NCI-H82 (cell line): ENCODE measurements at regions not wholly inside any gene's neighbourhood (a gene's known extent, or its start where the extent isn't known, plus 50 kb on each side); places are given as distances from the start of the nearest gene placed in this dataset.
"Not testable (repeated sequence)": the region's sequence is repeated elsewhere in the genome, so short reads cannot be mapped to it uniquely, and the experiment has no call there.

Experiments
- DNase-seq: peaks from one replicate; lab custom pipeline; 2025; lab: John Stamatoyannopoulos, UW

DNA sequence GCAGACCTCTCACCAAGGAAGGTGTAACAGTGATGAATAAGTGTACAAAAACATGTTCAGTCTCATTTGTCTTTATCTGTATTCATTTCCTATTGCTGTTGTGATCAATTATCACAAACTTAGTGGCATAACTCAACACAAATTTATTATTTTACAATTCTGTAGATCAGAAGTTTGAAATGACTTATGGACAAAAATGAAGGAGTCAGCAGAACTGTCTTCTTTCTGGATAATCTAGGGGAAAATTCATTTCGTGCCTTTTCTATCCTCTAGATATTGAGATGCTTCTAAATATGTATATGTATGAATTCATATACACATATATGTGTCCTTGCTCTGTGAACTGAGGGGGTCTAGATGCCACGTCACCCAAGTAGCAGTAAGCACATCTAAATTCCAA, 663.1 kb upstream of the MARCKS start:
- no peak for DNase-seq

DNA sequence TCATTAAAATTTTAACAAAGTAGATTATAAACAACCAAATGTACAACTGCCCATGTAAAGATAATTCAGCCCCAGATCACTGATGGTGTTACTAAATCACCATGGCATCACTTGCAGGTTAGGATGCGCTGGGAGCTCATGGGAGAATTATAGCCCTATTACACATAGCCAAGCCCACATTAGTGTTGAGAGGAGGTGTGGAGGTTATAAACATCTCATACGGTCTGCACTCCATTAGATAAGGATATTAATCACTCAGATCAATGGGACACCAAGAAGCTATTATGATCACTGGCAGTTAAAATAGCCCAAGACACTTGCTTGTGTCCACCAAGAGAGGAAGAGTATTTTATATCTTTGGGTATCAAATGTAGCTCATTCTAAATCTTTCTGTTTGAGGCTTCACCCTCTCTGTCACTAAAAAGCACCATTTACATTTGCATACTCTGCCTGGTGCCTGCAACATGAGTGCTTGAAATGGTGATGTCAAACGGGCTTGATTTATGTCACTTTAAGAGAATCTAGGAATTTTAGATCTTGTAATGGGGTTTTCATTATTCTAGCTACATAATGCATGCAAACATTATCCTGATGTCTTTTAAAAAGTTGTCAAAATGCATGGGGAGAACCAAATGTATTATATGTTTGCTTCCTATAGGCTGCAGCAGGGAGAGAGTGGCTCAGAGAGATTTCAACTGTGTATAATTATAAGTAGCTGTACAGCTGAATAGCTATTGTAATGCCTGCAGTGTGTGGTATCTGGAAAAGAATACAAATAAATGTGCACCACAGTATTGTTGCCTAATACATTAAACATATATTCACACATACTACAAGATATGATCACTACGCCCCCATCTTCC, 654.1 kb upstream of the MARCKS start:
- DNase-seq, result no peak

DNA sequence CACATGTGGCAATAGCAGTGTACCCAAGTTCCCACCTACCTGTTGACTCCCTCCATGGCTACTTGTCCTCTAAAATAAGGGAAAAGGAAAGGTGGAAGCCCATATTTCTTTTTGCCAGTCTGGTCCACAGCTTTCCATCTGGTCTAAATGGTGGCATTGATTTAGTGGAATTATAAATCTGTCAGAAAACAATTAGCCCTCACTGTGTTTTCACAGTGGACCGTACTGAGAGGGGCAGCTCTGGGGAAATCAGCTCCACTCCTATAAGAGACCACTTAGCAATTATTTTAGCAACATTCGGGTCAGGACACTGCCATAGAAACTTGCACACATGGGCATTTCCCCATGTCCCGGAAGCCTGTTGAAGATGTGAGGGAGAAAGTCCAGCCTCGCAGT, 653.4 kb upstream of the MARCKS start:
- no peak for DNase-seq

DNA sequence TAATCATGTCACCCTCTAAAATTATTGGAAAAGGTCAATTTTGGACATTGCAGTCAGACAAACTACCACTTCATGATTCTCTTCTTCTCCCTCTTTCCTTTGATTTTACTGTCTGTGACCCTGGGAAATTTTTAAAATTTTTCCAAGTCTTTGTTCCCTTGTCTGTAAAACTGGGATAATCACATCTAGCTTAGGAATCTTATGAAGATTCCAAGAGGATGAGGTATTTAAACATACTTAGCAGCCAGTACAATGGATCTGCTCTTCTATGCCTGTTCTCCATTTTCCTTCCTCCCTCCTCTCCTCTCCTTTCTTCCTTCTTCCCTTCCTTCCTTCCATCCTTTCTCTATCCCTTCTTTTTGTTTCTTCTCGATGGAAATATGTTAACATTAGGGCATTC, 651.6 kb upstream of the MARCKS start:
- DNase-seq, result no peak

DNA sequence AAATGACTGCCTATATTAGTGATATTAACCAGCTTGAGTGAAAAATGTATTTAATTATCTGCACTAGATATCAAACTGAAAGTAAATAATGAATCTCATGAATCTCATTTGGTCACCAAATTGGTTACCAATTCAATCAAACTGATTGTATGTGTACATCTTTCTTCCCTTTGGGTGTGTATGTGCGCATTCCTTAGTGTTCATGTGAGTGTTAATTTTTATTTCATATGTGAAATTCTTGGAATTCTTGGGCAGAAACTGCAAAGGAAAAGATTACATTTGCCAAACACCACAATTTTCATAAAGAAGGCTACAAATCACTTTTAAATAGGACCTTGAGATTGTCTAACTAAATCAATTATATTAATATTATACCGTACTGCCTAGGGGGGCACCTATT, 648.4 kb upstream of the MARCKS start:
- DNase-seq, result no peak

DNA sequence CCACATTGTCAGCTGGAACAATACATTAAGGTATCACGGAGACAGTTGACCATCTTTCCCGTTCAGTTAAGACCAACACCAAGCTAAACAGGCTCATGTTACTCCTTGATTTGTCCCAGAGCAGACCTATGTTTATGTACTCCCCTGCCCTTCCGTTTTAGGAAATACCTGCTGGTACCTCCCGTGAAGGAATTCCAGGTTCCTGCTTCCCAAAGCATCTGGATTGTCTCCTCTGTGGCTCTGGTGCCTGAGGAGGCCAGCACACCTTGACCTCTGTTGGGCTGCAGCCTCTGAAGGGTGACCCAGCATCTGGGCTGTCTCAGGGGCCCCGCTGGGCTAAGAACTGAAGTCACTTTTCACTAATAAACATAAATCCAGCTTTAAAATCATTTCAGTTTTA, 647.8 kb upstream of the MARCKS start:
- no peak for DNase-seq

DNA sequence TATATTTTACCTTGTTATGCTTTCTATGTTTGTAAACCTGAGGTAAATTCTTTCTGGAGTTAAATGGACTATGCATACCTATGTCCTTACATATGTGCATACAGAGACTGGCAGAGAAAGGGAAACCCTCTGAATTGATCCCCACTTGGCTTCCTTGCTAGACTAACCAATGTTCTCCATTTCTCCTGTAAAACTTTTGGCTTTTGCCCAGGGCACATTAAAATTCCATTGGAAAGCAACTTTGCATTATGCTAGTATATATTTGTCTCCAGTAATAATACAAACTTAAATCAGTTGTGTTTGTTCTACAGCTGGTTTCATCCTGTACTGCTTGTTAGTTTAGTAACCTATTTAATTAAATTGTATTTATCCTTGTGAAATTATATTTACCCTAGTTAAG, 646.0 kb upstream of the MARCKS start:
- DNase-seq, result no peak

DNA sequence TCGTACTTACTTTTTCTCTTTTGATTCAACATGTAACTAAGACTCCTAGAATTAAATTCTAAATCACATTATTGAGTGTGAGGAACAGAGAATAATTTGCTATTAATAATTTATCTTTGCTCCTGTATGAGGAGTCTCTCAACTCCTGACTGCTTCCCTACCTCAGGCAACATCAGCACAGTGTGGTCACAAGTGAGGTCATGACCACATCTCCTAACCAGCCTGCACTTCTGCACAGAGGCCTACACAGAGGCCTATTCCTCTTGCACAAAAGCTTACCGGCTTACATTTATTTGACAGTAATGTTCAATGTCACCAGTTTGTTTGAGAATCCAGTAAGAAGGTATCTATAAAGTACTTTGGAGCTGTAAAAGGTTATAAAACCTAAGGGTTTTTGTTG, 637.4 kb upstream of the MARCKS start:
- DNase-seq, result no peak

DNA sequence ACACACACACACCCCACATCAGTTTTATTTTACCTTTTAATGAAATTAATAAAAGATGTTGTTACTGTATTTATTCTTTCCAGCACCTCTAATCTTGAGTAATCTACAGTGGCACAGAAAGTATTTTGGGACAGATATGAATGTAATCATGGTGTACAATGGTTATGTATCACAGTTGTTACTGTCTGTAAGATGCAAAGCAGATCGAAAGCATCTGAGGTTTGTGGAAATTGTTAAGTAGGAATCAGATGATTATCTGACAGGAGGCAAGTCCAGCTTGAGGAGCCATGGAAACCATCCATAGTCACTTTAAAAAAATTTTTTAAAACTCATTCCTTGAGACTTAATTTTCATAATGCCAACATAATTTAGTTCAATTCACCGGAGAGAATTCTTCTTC, 636.3 kb upstream of the MARCKS start:
- DNase-seq, result no peak

DNA sequence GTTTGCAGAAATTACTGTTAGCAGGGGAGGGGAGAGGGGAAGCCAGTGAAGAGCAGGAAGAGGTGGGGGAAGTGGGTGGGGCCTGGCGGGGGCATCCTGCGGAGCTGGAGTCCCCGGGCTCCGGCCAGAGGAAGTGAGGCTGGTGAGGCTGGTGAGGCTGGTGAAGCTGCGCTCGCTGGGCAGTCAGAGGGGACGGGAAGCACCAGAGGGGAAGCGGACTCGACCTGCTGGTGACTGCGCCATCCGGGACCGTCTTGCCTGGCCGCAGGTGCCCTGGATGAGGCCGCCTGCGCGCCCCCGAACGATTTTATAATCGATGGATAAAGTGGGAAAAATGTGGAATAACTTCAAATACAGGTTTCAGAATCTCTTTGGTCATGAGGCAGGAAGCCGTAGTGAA, 635.3 kb upstream of the MARCKS start:
- DNase-seq, result no peak

DNA sequence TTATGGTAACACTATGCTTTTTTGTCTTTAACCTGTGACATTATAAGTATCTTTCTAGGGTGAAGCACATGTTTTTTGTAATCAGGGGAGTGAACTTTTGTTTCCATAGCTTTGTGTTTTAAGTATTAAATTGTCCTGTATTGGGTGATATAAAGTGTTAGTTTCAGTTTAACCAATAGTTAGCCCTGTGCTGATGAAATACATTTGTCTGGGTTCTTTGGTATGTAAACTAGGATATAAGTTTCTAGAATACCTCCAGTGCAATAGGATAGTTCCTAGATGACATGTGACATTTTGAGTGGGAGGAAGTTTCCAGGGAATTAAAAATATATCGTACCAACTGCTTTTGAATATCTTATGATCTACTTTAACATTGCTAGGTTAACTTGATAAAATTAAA, 611.0 kb upstream of the MARCKS start:
- DNase-seq, result no peak

DNA sequence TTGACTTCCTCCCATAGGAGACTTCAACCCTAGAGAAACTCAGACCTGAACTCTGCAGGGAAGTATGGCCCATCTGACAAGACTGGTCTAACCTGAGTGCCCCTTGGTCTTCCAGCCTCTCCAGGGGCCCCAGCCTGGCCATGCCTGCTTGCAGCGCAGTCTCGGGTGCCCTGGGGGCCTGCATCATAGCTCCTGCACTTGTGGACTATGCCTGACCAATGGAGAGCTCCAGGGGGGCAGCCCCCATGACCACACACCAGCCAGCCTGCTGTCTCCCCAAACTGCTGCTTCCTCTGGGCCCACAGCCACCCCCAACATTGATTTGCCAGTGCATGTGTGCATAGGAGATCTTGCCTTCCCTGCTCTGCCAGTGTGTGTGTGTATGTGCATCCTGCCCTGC, 608.6 kb upstream of the MARCKS start:
- no peak for DNase-seq

DNA sequence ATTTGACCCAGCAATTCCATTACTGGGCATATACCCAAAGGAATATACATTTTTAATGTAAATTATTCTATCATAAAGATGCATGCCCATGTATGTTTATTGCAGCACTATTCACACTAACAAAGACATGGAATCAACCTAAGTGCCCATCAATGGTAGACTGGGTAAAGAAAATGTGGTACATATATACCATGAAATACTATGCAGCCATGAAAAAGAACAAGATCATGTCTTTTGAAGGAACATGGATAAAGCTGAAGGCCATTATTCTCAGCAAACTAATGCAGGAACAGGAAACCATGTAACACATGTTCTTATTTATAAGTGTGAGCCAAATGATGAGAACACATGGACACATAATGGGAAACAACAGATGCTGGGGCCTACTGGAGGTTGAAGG, 603.0 kb upstream of the MARCKS start:
- DNase-seq, result not testable (repeated sequence)

DNA sequence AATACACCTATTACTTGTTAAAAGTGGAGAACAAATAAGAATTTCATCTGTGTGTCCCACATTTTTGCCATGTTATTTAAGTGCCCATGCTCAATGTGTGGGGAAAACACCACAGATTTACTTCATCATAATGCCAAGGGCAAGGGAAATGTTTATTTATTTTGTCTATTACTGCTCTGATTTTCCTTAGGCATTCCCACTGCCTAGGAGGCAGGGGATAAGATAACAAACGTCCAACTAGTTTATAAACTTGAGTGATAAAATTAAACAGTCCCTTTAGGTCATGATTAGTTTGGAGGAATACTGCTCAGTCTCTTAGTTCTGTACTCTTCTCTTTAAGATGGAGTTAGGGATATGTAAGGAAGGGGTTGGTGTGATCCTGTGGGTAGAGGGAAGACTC, 598.4 kb upstream of the MARCKS start:
- DNase-seq, result no peak

DNA sequence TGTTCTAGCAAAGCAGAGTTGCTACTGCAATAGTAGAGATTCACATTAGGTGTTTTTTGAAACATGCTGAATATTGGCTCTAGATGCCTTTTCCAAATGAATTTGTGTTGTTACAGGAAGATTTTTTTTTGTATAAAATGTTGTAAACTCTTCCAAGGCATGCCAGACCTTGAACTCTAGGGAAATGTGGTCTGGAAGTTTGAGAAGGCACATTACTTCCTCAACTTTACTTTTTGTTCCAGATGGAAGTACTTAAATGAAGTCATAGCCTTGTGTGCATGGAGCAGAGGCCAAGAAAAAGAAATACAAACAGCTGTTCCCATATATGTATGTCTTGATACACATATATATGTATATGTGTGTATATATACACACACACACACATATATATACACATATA, 585.7 kb upstream of the MARCKS start:
- no peak for DNase-seq

DNA sequence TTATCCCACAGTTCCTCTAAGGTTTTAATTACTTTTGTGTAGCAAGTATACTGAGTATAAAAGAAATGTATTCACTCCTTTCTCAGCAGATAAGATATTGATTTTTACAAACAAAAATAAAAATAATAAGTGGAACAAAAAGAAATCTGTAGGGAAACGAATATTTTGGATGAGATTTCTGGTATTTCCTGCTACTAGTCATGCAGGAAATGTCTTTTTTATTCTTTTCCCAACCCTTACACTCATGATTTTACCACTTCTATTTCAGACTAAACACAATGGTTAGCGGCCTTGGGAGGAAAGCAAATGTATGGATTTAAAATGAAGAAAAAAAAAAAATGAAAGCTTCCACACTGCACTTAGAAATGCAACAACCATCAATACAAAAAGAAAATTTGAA, 580.5 kb upstream of the MARCKS start:
- DNase-seq, result no peak

DNA sequence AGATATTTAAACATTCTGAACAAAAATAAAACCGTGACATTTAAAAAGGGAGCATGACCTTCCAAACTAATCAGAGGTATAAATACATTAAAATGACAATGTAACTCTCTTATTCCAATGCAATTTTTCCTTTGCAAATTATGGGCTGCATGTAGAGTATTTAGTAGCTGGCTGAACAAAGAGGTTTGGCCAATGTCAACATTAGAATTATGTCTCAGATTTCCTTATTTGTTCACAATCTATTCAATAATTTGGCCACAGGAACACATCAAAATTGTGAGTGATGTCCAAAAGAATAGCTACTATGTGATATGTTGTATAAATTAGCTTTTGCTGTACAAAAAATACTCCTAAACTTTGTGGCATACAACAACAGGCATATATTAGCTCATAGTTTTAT, 580.0 kb upstream of the MARCKS start:
- no peak for DNase-seq

DNA sequence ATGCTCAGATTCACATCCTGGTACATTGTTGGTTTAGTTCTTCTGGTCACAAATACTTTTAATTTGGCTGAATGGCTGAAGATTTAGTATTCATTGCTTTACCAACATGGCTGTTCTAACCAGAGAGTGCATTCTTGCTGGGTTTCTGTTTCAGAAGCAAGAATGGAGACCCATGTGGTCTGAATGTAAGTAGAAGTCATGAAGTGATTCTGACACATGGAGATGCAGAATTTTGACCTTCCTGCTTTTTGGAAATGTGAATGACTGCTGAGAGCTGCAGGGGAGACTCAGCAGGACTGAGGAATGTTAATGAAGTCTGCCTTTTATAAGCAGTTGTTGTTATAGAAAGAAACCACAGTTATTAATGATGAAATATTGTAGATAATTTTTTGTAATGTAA, 576.1 kb upstream of the MARCKS start:
- DNase-seq, result no peak

DNA sequence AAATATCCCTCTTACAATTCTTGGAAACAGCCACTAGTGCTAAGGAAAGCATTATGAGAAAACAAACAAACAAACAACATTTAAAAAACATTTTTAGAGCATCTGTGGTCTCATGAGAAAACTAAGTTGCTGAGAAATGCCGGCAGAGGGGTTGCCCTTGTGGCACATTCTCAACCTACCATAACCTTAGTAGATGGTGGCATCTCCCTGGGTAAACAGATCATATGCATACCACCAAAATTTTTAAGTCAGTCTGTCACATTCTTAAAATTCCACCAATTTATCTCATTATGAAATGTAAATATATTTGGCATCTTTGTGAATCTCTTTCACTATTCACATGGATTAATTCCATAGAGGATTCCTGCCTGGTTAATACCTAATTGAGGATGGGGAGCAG, 575.7 kb upstream of the MARCKS start:
- DNase-seq, result no peak

DNA sequence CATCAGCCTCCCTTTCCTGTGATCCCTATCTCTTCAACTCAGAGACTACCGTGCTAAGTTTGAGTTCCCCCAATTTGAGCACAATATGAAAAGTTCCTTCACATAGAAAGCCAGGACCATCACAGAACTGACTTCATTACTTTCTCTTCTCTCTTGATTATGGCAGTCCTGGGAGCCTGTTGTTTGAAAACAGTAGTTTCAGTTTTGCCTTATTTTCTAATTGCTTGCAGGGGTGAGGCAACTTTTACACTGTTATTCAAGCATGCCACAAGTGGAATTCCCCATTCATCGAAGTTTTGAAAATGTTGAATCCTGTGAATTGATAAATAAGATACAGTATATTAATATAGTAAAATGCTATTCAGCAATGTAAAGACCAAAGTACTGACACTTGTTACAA, 569.7 kb upstream of the MARCKS start:
- no peak for DNase-seq

DNA sequence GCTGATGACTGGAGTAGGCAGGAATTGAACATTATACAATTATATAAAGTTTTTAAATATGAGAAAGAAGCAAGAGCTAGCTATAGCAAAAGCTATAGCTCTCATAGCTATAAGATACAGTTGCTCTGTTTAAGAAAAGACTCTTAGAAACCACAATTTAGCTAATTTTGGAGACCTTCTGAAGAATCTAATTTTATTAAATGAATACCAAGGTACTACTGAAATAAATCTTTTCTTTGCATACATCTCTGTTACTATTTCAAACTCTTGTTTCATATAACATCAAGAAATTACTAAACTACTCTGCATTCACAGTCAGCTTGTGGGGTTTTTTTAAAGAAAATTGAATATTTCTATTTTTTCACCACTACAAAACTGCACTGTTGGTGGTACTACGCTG, 568.7 kb upstream of the MARCKS start:
- no peak for DNase-seq

DNA sequence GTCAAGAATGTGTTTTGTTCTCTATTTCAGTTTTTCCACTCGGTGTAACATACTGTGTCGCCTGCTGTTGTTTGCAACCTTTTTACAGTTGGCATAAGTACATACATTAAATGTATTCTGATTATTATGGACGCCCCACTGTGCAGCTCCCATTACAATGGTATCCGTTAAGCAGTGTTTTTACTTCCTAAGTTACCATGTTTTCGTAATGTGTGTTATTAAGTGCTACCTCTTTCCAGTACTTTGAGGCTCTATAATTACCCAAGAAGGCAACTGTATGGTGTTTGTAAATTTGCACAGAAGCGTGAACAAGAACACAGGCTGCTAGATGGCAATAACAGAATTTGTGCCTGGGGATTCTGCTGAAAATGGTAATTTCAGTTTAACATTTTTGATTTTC, 568.0 kb upstream of the MARCKS start:
- no peak for DNase-seq

DNA sequence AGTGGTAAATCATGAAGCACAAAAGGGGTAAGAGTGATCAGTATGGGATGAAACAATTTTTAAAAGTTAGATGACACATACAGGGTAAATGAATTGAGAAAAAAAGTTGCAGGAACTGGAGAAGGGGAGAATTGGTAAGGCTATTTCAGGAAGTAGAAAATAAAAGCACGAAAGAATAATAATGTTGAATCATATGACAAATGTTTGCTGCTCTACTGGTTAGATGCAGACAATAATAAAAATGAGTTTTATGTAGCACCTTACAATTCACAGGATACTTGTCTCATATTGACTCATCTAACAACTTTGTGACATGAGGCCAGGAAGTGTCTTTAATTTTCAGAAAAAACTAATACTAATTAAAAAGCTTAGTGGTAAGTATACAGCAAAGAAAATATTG, 566.5 kb upstream of the MARCKS start:
- no peak for DNase-seq

DNA sequence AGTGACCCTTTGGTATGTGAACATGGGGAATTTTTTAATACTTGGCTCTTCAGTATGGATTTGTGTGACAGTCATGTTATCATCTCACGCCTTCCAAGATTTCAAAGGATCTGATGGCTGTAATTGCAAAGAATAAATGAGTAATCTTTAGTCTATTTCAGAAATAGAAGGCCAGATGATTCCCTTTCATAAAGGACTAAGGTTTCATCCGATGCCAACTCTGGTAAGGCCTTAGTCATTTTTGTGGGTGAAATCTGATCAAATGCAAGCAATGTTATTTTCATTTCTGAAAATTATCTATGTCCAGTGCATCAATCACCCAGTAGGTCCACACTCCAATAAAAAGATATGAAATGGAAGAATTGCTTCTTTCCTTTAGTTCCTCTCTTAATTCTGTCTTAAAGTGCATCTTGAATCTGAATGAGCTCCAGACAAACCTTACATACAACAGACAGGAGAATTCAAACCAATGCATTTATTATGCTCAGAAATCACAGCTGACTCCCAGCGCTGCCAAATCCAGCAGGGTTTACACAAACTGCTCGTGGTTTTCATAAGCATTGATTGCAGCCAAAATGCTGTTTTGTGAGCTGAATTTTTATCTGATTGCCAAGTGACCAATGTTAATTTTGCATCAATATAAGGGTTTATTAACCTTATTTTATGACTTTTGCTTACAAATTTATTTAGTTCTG, 565.2 kb upstream of the MARCKS start:
- DNase-seq, result no peak
